HG03432 (cell line): ENCODE measurements at regions not wholly inside any gene's neighbourhood (a gene's known extent, or its start where the extent isn't known, plus 50 kb on each side); places are given as distances from the start of the nearest gene placed in this dataset.
A peak's percentile ranks its signal among the peaks of the same experiment; 100 is the strongest.

Experiments used
- ATAC-seq: cut with Tn5 transposase; IDR thresholded peaks from one replicate; pipeline ENCODE4 v1.9.1; 2021; ENCODE audit warnings: mild to moderate bottlenecking, moderate library complexity; ENCODE audit not compliant: unreplicated experiment

DNA sequence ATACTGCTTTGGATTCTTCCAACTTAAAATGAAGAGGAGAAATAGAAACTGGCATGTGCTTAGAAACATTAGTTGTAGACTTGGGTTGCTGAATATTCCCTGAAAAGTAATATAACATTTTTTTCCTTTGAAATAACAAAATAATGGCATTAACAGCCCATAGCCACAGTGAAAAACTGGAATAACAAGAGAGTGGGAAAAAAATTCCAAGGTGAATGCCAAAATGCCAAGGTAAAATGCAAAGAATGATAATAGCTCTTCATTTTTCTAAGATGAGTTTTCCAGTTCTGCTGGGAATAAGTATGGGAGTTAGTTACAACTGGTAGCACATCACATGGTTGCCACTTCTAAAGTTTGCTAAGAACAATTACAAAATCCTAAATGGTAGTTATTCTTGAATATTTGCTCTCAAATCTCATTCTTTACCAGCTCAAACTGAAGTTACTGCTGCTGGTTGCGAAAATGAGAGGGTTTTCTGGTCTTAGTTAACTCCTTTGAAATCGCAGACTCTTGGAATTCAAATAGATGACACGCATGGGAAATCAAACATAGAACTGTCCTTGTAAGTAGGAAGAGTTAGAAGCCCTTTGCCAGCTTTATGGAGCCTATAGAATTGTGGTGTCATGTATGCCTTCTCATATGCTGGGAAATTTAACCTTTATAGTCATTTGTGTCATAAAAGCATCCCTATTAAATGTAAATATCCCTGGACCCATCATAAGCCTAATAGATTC is 165.0 kb upstream of the DCN start:
- ATAC-seq, result no peak

DNA sequence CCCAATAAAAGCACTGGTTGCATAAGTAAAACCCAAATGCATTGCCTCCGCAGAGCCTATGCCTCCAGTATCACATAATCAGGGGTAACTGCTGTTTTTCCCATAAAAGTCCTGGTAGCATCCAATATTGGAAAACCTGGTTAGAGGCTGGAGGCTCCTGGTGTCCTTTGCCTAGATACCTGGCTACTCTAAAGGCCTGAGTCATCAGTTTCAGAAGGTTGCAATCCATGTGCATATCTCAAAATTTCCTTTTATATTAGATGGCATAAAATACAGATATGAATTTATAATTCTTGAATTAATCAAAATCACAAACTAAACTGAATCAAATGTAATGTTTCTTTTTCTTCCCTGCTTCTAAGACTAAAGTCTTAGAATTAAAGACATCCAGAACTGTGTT is 164.2 kb upstream of the DCN start:
- ATAC-seq, result no peak

DNA sequence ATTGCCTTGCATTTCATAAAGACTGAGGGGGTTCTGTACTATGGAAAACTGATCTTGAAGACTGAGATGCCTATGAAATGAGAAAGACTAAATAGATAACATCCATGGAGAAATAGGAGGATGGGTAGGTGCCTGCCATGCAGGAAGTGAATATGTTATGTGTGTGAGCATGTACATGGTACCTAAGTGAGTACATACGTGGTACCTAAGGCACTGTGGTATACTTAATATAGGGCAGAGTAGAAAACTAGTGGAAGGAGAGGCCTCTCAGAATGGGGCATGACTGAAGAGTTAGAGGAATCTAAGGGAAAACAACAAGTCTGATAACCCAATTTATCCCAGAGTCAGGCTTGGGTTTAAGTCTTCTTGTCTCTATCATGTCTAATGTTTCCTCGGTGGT is 161.8 kb upstream of the DCN start:
- ATAC-seq, result no peak

DNA sequence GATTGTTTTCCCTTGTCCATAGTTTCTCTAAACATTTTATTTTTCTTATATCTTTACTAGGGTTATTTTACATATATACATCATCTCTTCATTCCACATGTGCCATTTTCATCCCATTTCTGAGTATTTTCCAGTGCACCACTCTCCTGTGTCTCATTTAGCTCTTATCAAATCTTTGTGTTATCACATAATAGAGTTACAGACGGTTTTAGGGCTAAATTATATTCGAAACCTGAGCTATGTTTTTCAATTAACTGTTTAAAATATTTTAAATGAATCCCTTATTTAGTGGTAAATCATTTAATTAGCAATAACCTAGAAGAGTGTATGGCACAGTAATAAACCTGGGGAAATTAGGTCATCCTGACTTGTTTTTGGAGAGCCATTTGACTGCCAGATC is 160.4 kb upstream of the DCN start:
- ATAC-seq, result no peak

DNA sequence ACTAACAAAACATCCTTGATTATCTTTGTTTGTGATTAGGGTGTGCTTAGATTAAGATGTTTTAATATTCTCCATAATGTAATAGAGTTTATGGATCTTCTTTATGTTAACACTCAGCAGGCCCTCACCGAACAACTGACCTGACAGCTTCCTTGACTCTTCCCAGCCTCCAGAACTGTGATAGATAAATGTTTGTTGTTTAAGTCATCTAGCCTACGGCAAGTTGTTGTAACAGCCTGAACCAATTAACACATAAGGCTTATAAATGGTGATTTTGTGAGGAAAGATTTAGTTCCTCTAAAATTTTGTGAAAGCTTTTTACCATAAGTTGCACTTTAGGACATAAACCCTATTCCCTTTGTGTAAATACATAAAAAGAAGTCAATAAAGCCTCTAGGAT is 156.5 kb upstream of the DCN start:
- no peak for ATAC-seq

DNA sequence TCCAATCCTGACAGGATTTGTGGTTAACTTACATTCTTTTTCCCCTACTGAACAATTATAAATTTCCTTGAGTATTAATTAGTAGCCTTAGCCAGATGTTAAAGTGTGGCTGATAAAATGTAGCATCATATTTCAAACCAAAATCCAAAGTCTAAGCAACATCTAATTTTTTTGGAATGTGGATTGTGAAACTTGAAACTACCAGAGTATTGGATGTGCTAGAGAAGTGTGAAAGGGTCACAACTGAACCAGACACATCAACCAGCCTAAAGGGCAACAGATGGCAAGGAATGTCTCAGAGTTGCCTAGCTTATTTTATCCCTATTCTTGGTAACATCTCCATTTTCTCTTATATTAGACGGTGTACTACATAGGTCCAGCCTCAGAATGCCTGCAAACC is 153.1 kb upstream of the DCN start:
- ATAC-seq, result no peak

DNA sequence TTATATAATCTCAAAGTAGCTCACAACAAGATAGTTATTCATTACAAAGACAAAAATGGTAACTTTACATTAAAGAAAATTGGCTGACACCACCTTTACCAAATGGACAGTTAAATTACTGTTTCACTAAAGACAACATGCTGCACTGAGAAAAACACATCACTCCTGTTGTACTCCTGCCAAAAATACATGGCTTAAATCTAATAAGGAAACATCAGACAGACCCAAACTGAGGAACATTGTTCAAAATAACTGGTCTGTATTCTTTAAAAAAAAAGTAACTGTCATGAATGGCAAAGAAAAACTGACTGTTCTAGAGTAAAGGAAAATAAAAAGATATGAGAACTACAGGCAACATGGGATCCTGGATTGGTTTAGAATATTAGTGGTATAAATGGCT is 151.3 kb upstream of the DCN start:
- ATAC-seq, result no peak

DNA sequence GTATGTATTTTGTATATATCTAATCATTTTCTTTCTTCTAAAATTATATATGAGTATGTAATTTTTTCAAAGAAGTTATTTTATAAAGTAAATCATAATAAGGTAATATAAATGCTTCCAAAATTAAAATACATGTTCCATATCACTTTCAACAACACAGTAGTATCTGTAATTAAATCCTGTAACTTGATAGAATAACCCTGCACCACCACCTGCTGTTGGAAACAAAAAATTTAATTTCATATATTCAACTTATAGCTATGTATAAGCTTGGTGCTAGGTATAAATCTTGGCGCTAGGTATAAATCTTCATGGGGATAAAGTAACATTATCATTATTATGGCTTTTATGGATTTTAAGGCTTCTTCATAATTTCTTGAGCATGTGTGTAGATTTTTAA is 149.7 kb upstream of the DCN start:
- no peak for ATAC-seq

DNA sequence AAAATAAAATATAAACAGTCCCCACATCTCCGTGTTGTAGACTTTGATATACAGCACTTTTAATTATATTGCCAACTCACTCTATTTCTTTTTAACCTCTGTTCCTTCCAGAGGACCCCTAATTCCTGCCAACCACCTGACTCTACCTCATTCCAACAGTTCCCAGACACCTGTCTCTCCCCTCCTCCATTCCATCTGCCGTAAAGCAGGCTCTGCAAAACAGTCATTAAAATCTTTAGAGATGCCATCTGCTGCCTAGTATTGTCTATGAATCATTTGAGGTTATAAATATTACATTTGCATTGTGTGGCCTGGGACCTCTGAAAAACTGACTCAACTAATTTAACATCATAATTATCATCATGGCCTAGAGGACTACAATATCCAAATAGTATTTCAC is 148.8 kb upstream of the DCN start:
- no peak for ATAC-seq

DNA sequence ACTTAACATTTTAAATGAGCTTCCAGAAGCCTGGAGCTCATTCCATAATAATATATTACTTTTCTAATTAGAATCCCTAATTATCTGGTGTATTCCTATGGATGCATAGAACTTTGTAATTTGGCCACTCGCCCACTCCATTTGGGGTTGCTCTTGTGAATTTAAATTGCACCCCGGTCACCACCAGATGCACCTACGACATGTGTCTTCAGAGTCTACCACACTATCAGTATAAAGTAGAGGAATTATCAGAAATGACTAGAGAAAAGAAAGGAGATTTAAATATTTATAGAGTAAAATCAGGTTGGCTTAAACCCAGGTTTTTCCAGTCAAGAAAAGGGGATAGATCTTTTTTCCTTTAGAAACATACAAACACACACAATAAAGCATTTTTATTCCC is 145.8 kb upstream of the DCN start:
- no peak for ATAC-seq

DNA sequence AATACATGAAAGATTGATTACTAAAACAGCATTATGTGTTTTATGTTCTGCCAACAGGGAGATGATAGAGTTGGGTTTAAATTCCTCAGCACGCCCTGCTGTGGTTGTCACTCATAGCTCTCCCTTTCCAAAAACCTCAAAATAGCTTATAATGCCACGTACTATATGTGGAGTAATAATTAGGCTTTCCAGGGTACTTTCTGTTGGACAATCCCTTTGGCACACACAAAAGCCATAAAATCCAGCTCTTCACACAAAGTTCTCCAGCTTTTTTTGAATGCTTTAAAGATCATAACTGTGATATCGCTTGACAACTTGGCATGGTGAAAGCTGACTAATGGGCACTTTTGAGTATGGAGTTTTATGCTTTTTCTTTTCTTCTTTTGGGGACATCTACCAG is 145.3 kb upstream of the DCN start:
- no peak for ATAC-seq

DNA sequence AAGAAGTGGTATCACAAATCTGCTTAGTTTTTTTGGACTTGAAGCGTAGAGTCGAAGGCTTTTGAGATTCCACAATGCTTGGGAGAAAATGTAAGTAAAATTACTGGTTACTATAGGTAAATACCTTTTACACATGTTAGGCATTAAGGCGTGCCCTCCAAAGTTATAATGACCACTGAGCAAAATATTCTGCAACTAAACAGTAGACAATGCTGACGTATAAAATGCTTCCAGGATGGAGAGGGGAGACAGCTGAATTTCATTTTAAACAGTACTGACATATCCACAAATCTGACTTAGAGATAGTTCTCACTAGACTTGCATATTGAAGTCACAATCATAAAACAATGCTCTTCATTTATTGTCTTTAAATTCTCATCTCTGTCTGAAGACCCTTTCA is 144.5 kb upstream of the DCN start:
- ATAC-seq, result no peak

DNA sequence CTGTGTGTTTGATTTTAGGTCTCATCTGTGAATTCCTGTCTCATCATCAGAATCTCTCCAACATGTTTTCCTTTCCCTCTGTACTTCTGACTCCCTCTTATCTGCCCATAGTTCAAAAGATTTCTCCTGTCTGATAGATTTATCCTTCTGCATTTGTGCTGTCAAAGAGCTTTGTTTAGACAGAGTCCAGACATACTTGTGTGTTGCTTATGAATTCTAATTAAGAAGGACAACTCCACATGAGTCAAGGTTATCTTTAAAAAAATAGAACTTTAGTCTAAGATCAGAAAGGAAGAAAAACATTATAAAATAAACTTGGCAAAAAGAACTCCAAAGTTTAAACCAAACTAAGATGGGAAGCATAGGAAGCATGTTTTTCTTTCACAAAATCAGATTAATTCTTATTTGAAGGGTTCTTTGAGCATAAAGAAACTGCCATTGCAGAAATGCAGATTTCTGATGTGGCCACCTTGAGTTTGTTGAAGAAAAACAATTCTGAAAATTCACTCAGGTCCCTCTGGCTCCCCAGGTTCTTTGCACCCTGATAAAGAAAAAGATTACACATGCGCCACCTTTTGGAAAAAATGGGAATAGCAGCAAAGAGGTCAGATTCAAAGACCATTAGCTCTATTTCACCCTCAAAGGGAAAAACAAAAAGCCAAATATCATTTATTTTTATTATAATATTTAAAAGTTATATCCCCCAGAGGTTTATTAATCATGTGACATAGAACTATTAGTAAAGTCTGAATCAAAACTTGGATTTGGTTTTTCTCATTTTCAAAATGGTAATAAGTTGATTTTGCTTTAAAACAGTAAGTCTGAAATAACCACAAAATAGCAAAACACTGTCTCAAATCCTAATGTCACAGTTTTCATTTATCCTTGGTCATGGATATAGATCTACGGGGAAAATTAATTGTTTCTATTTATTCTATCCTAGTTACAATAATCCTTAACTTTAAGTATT is 143.7 kb upstream of the DCN start:
- ATAC-seq, result peak; percentile 75

DNA sequence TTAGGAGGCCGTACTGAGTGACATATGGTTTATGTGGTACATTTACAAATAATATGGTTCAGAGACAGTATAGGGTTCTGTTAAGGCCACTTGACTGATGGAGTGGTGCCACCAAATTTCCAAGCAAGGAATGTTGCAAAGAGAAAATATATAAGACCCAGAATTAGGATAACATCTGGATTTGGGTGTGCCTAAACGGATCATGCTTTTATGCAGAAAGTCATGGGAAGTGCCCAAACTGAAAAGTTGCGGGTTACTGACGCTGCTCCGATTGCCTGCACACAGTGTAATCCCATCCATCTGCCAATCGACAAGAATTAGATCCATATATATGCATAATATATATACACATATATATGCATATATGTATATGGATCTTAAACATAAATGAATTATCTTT is 138.4 kb upstream of the DCN start:
- no peak for ATAC-seq

DNA sequence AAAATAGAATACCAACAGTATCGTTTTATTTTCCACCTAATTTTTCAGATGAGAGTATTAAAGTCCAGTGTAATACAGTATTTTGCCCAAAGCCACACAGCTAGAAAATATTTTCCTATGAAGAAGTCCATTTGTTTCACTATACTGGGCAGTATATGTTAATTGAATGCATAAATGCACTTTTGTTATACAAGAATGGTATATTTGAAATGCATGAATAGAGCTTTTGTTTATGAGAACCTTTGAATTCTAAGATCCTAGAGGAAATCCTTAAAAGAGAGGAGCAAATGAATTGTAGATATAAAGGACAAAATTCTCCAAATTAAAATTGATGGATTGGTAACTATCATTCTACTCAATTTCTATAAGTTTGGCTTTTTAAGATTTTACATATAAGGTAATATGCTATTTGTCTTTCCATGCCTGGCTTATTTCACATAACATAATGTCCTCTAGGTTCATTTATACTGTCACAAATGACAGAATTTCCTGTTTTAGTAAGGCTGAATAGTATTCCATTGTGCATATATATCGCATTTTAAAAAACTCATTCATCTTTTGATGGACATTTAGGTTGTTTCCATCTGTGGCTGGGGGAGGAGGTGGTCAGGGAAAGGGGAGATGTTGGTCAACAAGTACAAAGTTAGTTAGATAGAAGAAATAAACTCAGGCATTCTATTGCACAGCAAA is 136.6 kb upstream of the DCN start:
- no peak for ATAC-seq

DNA sequence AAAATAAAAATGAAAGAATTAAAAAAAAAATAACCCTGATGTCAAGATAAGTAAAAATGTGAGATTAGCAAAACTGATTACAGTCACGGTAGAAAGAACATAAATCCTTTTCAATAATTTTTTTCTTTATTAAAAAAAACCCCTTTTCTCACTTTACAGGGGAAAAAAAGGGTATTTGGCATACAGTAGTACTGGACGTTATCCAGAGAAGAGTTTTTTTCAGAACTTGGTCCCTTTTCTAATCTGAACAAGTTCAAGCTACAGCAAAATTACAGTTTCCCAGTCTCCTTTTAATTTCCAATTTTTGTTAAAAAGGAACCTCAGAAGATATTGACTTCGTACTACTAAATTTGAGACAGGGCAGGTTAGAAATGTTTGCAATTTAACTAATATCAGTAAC is 134.7 kb upstream of the DCN start:
- ATAC-seq, result no peak

DNA sequence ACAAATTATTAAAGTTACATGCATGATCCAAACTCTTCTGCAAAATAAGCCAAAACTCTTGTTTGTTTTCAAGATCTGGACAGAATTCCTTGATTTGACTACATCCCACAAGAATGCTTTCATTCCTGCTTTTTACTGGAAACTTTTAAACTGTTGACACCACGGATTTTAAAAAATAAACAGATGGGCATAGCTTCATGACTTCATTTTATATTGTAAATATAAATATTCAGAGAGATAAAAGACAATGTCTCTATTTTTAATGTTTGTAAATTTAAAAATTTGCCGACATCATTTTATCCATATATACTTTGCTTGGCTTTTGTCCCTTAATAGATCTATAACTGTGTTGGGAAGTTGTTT is 134.3 kb upstream of the DCN start:
- ATAC-seq, result no peak

DNA sequence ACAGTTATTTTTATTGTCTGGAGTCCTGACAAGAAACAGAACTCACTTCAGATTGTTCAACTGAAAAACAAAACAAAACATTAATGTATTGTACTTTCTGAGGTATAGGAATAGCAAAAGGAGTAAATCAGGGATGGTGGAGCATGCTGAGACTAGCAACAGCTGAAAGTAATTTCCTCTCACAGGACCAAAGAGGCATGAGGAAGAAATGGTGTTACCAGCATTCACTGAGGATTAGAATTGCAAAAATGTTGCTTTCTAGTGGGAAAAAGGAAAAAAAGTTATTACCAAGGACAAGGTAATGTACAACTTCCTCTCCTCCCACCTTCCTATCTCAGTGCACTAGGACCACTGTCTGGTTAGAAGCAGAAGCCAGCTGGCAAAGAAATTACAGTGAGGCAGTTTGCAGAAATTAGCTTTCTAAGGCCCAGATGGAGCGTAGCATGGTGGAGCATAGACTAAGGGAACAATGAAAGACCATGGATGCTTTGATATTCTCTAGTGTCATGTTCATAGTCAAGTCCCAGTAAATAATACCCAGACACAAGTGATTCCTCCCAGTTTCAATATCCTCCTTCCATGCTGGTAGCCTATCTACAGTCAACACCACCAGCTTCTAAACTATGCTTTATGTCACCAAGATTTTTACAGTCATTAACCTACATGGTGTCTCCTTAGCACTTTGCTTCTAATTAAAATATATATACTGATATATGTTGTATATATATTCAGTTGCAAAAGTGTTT is 133.7 kb upstream of the DCN start:
- ATAC-seq, result no peak

DNA sequence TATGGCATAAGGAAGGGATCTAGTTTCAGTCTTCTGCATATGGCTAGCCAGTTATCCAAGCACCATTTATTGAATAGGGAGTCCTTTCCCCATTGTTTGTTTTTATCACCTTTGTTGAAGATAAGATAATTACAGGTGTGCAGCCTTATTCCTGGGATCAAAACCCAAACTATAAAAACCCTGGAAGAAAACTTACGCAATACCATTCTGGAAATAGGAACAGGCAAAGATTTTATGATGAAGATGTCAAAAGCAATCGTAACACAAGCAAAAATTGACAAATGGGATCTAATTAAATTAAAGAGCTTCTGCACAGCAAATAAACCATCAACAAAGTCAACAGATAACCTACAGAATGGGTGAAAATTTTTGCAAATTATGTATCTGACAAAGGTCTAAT is 128.5 kb upstream of the DCN start:
- no peak for ATAC-seq

DNA sequence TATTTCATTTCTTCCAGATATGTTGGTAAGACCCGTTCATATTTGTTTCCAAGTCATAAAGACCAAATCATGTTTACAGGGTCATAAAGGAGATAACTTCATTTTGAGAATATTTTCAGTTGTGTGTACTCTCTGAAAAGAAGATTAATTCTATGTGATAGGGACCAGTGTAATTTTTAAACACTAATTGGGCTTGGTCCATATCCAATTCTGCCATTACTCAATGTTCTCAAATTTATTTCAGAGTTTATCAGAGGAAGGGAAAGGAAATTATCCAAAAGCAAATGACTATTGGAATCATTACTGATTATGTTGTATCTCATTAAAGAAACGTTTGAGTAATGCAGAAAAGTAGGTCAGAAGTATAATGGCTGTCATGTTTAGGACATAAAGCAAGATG is 126.8 kb upstream of the DCN start:
- ATAC-seq, result no peak
